Ishikawa (cell line): ENCODE measurements at regions not wholly inside any gene's neighbourhood (a gene's known extent, or its start where the extent isn't known, plus 50 kb on each side); places are given as distances from the start of the nearest gene placed in this dataset.

Experiments
- EP300 ChIP-seq: IDR thresholded peaks from 2 replicates; pipeline ENCODE4 v1.6.1; 2012; ENCODE audit warnings: borderline replicate concordance
- RAD21 ChIP-seq: IDR thresholded peaks from 2 replicates; pipeline ENCODE4 v1.6.1; 2012; ENCODE audit warnings: low read depth
- REST ChIP-seq: IDR thresholded peaks from 2 replicates; pipeline ENCODE4 v1.6.1; 2012; ENCODE audit warnings: low read depth, mild to moderate bottlenecking
- TAF1 ChIP-seq: IDR thresholded peaks from 2 replicates; pipeline ENCODE4 v1.6.1; 2012; ENCODE audit warnings: low read depth, mild to moderate bottlenecking
- TEAD4 ChIP-seq: IDR thresholded peaks from 2 replicates; pipeline ENCODE4 v1.6.1; 2012
- USF1 ChIP-seq: IDR thresholded peaks from 2 replicates; pipeline ENCODE4 v1.6.1; 2012
- TF ChIP-seq, protein P1 (sequence below): IDR thresholded peaks from 2 replicates; pipeline ENCODE4 v1.6.1; 2012

- TF ChIP-seq USF1 = no peak
- TF ChIP-seq RAD21 = no peak
- TF ChIP-seq, protein P1, sequence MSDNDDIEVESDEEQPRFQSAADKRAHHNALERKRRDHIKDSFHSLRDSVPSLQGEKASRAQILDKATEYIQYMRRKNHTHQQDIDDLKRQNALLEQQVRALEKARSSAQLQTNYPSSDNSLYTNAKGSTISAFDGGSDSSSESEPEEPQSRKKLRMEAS = no peak
- TF ChIP-seq TEAD4 = no peak
- TF ChIP-seq EP300 = no peak
- TF ChIP-seq REST = no peak
- no peak for TF ChIP-seq TAF1
Measured at GRCh38 chr1:222204475-222204874, 343.4 kb downstream of the HHIPL2 start.
